ENCODE measurements at regions not wholly inside any gene's neighbourhood (a gene's known extent, or its start where the extent isn't known, plus 50 kb on each side); places are given as distances from the start of the nearest gene placed in this dataset.

DNA sequence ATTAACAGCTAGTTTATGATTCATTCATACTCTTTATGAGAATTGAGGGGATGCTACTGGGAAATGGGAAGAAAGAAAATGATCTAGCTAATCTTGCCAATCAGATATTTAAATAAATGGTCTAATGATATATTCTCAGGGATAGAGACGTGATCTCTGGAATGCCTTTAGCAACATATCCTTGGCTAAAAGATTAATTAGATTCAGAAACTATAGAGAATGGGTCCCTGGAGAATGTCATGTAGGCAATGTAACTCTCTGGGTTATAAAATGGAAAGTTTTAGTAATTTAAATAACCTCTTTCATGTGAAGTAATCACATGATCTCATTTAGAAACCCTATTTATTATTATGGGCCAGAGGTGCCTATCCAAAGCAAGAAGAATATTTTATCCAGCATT lies 771.0 kb upstream of the CDH2 start:
- CTCF ChIA-PET = no interaction called here
- no peaks in the 10 kb centered on the region for H3K36me3 Mint-ChIP-seq
- H3K36me3 ChIP-seq (ENCODE audit: control insufficient read depth in 2 of 3, insufficient read depth in 3 of 3, low read length in 3 of 3) = no peaks in the 10 kb centered on the region
- H3K27ac ChIP-seq (ENCODE audit: low read depth, low read length) = no peak overlapping the region
- DNase-seq (no peak), ATAC-seq (no peak)
- H3K9me3 Mint-ChIP-seq = peaks cover 4 to 27% (median 8%) of the 10 kb centered on the region in 11 donors
- H3K4me3 Mint-ChIP-seq = no peak overlapping the region
- no peaks in the 10 kb centered on the region for H3K4me1 Mint-ChIP-seq
- POLR2A ChIA-PET = no interaction called here
- H3K27me3 ChIP-seq (ENCODE audit: control insufficient read depth in 2 of 2, insufficient read depth in 2 of 2, low read length in 2 of 2) = no peaks in the 10 kb centered on the region
- no peaks in the 10 kb centered on the region for H3K4me1 ChIP-seq (ENCODE audit: control insufficient read depth in 2 of 2, insufficient read depth in 2 of 2, low read length in 2 of 2)
- no peak overlapping the region for H3K4me3 ChIP-seq (ENCODE audit: low read length)
- H3K9me3 ChIP-seq (ENCODE audit: control insufficient read depth in 2 of 3, low read length in 3 of 3) = peaks cover 0 to 9% (median 0%) of the 10 kb centered on the region in 3 experiments
- intact Hi-C loops (cut with micrococcal nuclease) = loop anchor here (10.0 kb wide), 1 partner anchor 57 kb away; no protein-coding TSS in a partner anchor
- H3K27me3 Mint-ChIP-seq = no peaks in the 10 kb centered on the region
- H3K27ac Mint-ChIP-seq = no peak overlapping the region

DNA sequence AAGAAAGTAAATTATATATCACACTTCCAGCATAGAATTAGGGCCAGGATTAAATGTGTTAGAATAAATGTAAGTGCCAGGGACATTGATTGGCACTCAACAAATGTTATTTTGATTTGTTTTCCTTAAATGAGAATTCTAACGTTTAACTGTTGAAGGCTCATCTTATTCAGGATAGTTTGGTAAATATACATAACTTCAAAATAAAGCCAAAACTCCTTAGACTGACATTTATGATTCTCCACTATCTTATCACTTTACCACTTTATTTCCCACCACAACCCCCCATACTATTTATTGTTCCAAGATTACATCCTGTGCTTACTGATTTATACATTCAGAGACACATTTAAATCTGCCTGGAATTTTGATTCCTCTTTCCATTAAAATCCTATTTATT lies 769.5 kb upstream of the CDH2 start:
- Histone ChIP-seq H3K27ac (ENCODE audit: low read depth, low read length) (no peak overlapping the region), H3K36me3 (ENCODE audit: control insufficient read depth in 2 of 3, insufficient read depth in 3 of 3, low read length in 3 of 3) (no peaks in the 10 kb centered on the region), H3K9me3 (ENCODE audit: control insufficient read depth in 2 of 3, low read length in 3 of 3) (no peaks in the 10 kb centered on the region), H3K4me1 (ENCODE audit: control insufficient read depth in 2 of 2, insufficient read depth in 2 of 2, low read length in 2 of 2) (no peaks in the 10 kb centered on the region), H3K4me3 (ENCODE audit: low read length) (no peak overlapping the region), H3K27me3 (ENCODE audit: control insufficient read depth in 2 of 2, insufficient read depth in 2 of 2, low read length in 2 of 2) (no peaks in the 10 kb centered on the region)
- Mint-ChIP-seq H3K9me3 (peaks cover 2 to 18% (median 7%) of the 10 kb centered on the region in 11 donors), H3K27ac (no peak overlapping the region), H3K36me3 (no peaks in the 10 kb centered on the region), H3K4me3 (no peak overlapping the region), H3K27me3 (no peaks in the 10 kb centered on the region), H3K4me1 (no peaks in the 10 kb centered on the region)
- ChIA-PET POLR2A (no interaction called here), CTCF (no interaction called here)
- intact Hi-C loops (cut with micrococcal nuclease) = loop anchor here (10.0 kb wide), 1 partner anchor 58 kb away; no protein-coding TSS in a partner anchor
- ATAC-seq = no peak
- no peak for DNase-seq

DNA sequence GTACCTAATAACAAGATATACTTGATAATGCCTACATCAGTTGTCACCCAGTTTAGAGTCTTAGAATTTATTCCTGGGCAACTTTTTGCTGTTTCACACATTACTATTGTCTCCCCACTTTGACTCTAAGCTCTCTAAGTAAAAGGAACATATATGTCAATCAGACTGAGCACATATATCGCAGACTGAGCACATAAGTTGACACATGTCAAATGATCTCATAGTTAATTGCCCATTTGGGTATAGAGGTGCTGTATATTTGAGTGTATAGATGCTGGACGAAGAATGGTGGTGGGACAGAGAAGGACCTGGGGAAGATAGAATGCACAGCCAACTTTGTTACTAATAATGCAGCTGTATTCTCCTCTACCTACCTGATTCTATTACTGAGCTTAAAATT lies 746.0 kb upstream of the CDH2 start:
- Mint-ChIP-seq H3K27ac (no peak overlapping the region), H3K4me1 (no peaks in the 10 kb centered on the region), H3K4me3 (no peak overlapping the region), H3K36me3 (no peaks in the 10 kb centered on the region), H3K27me3 (no peaks in the 10 kb centered on the region), H3K9me3 (peaks cover 0 to 12% (median 3%) of the 10 kb centered on the region in 11 donors)
- Histone ChIP-seq H3K4me3 (ENCODE audit: low read length) (no peak overlapping the region), H3K4me1 (ENCODE audit: control insufficient read depth in 2 of 2, insufficient read depth in 2 of 2, low read length in 2 of 2) (no peaks in the 10 kb centered on the region), H3K36me3 (ENCODE audit: control insufficient read depth in 2 of 3, insufficient read depth in 3 of 3, low read length in 3 of 3) (no peaks in the 10 kb centered on the region), H3K27ac (ENCODE audit: low read depth, low read length) (no peak overlapping the region), H3K9me3 (ENCODE audit: control insufficient read depth in 2 of 3, low read length in 3 of 3) (no peaks in the 10 kb centered on the region), H3K27me3 (ENCODE audit: control insufficient read depth in 2 of 2, insufficient read depth in 2 of 2, low read length in 2 of 2) (no peaks in the 10 kb centered on the region)
- POLR2A ChIA-PET = no interaction called here
- CTCF ChIA-PET = no interaction called here
- ATAC-seq = no peak
- DNase-seq = no peak
- intact Hi-C loops (cut with micrococcal nuclease) = no loop called here

DNA sequence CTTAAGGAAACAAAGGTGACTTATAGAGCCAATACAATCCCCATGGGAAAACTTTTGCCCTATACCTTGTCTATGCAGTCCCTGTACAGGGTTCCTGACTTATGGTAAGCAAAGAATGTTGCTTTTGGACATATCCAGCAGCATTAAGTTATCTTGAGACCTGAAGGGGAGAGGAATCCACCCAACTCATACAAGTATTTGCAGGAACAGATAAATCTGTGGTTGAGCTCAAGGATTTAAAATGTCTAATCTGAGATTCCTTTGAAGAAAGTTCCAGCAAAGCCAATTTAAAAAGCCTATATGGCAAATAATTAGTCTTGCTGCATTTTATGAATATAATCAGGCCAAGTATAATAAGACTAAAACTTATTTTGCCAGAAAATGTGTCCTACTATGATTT lies 739.5 kb upstream of the CDH2 start:
- H3K36me3 Mint-ChIP-seq = peaks cover 0 to 4% (median 0%) of the 10 kb centered on the region in 5 donors
- Histone ChIP-seq H3K36me3 (ENCODE audit: control insufficient read depth in 2 of 3, insufficient read depth in 3 of 3, low read length in 3 of 3) (no peaks in the 10 kb centered on the region), H3K4me1 (ENCODE audit: control insufficient read depth in 2 of 2, insufficient read depth in 2 of 2, low read length in 2 of 2) (no peaks in the 10 kb centered on the region), H3K9me3 (ENCODE audit: control insufficient read depth in 2 of 3, low read length in 3 of 3) (peaks cover 0 to 3% (median 0%) of the 10 kb centered on the region in 3 experiments), H3K27me3 (ENCODE audit: control insufficient read depth in 2 of 2, insufficient read depth in 2 of 2, low read length in 2 of 2) (no peaks in the 10 kb centered on the region), H3K4me3 (ENCODE audit: low read length) (no peak overlapping the region), H3K27ac (ENCODE audit: low read depth, low read length) (no peak overlapping the region)
- DNase-seq (no peak), ATAC-seq (no peak)
- ChIA-PET POLR2A (no interaction called here), CTCF (no interaction called here)
- no peaks in the 10 kb centered on the region for H3K27me3 Mint-ChIP-seq
- H3K27ac Mint-ChIP-seq = no peak overlapping the region
- no peak overlapping the region for H3K4me3 Mint-ChIP-seq
- intact Hi-C loops (cut with micrococcal nuclease) = no loop called here
- H3K9me3 Mint-ChIP-seq = peaks cover 5 to 21% (median 10%) of the 10 kb centered on the region in 11 donors
- peaks cover 0 to 1% (median 0%) of the 10 kb centered on the region in 7 donors for H3K4me1 Mint-ChIP-seq

DNA sequence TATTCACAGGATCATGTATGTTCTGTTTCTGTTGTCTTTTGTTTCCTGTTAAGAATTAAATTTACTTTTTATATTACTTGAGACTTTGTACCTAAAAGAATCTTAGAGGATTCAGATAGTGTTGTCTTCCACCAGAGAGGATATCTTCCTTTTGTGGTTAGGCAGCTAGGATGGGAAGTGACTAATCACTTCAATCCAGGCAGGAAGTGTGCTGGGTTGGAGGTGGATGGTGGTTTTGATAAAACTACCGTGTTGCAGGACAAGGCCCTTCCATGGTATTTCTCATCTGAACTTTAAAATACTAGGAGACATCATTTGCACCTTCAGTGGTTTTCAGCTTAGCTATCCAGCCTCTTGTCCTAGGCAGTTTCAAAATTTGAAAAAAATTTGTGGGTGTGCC lies 728.6 kb upstream of the CDH2 start:
- Histone ChIP-seq H3K4me1 (ENCODE audit: control insufficient read depth in 2 of 2, insufficient read depth in 2 of 2, low read length in 2 of 2) (no peaks in the 10 kb centered on the region), H3K4me3 (ENCODE audit: low read length) (no peak overlapping the region), H3K9me3 (ENCODE audit: control insufficient read depth in 2 of 3, low read length in 3 of 3) (no peaks in the 10 kb centered on the region), H3K27ac (ENCODE audit: low read depth, low read length) (no peak overlapping the region), H3K36me3 (ENCODE audit: control insufficient read depth in 2 of 3, insufficient read depth in 3 of 3, low read length in 3 of 3) (no peaks in the 10 kb centered on the region), H3K27me3 (ENCODE audit: control insufficient read depth in 2 of 2, insufficient read depth in 2 of 2, low read length in 2 of 2) (no peaks in the 10 kb centered on the region)
- intact Hi-C loops (cut with micrococcal nuclease) = no loop called here
- Mint-ChIP-seq H3K4me3 (no peak overlapping the region), H3K9me3 (peaks cover 2 to 20% (median 6%) of the 10 kb centered on the region in 11 donors), H3K4me1 (no peaks in the 10 kb centered on the region), H3K27me3 (no peaks in the 10 kb centered on the region), H3K36me3 (no peaks in the 10 kb centered on the region), H3K27ac (no peak overlapping the region)
- DNase-seq (no peak), ATAC-seq (no peak)
- CTCF ChIA-PET = no interaction called here
- POLR2A ChIA-PET = no interaction called here

DNA sequence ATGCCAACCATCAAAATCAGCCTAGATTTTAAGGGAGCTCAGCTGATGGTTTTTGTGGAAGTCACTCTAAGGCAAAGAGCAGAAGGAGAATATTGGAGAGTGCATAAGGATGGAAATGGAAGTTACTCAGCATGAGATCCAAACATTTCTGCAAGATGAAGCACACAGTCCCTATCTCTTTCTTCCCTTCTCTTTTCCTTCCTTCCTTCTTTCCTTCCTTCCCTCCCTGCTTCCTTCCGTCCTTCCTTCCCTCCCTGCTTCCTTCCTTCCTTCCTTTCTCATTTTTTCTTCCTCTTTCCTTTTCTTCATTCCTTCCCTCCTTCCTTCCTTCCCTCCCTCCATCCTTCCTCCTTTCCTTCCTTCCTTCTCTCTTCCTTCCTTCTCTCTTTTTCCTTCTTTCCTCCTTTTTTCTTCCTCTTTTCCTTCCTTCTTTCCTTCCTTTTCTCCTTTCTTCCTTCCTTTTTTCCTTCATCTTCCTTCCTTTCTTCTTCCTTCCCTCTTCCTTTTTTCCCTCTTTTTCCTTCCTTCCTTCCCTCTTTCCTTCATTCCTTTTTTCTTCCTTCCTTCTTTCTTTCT lies 727.9 kb upstream of the CDH2 start:
- Mint-ChIP-seq H3K9me3 (peaks cover 0 to 20% (median 6%) of the 10 kb centered on the region in 11 donors), H3K4me3 (no peak overlapping the region), H3K4me1 (no peaks in the 10 kb centered on the region), H3K27me3 (no peaks in the 10 kb centered on the region), H3K27ac (no peak overlapping the region), H3K36me3 (no peaks in the 10 kb centered on the region)
- no peaks in the 10 kb centered on the region for H3K9me3 ChIP-seq (ENCODE audit: control insufficient read depth in 2 of 3, low read length in 3 of 3)
- DNase-seq (no peak), ATAC-seq (no peak)
- no peak overlapping the region for H3K27ac ChIP-seq (ENCODE audit: low read depth, low read length)
- intact Hi-C loops (cut with micrococcal nuclease) = no loop called here
- no peaks in the 10 kb centered on the region for H3K36me3 ChIP-seq (ENCODE audit: control insufficient read depth in 2 of 3, insufficient read depth in 3 of 3, low read length in 3 of 3)
- ChIA-PET CTCF (no interaction called here), POLR2A (no interaction called here)
- no peak overlapping the region for H3K4me3 ChIP-seq (ENCODE audit: low read length)
- H3K27me3 ChIP-seq (ENCODE audit: control insufficient read depth in 2 of 2, insufficient read depth in 2 of 2, low read length in 2 of 2) = no peaks in the 10 kb centered on the region
- H3K4me1 ChIP-seq (ENCODE audit: control insufficient read depth in 2 of 2, insufficient read depth in 2 of 2, low read length in 2 of 2) = no peaks in the 10 kb centered on the region

DNA sequence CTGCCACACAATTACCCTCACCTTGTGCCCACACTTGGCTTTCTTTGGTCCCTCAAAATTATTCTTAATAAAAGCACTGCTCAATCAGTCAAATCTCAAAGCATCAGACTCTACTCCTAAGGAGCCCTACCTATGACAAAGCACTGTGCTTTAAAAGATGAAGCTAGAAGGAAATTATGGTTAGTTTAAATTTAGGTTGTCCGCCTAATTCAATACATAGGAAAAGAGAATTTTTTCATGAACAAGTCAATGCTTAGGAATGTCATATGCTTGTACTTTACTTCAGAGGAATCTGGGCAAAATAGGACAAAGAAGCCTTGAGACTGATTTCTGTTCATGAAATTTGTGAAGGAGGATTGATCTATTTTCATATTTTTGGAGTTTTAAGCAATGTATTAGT lies 726.4 kb upstream of the CDH2 start:
- ChIA-PET POLR2A (no interaction called here), CTCF (no interaction called here)
- peaks cover 0 to 26% (median 8%) of the 10 kb centered on the region in 11 donors for H3K9me3 Mint-ChIP-seq
- DNase-seq = no peak
- no peaks in the 10 kb centered on the region for H3K27me3 ChIP-seq (ENCODE audit: control insufficient read depth in 2 of 2, insufficient read depth in 2 of 2, low read length in 2 of 2)
- H3K27ac ChIP-seq (ENCODE audit: low read depth, low read length) = no peak overlapping the region
- H3K4me3 ChIP-seq (ENCODE audit: low read length) = no peak overlapping the region
- no peaks in the 10 kb centered on the region for H3K4me1 Mint-ChIP-seq
- no peaks in the 10 kb centered on the region for H3K9me3 ChIP-seq (ENCODE audit: control insufficient read depth in 2 of 3, low read length in 3 of 3)
- no peaks in the 10 kb centered on the region for H3K27me3 Mint-ChIP-seq
- ATAC-seq = no peak
- no peaks in the 10 kb centered on the region for H3K4me1 ChIP-seq (ENCODE audit: control insufficient read depth in 2 of 2, insufficient read depth in 2 of 2, low read length in 2 of 2)
- no peaks in the 10 kb centered on the region for H3K36me3 Mint-ChIP-seq
- H3K4me3 Mint-ChIP-seq = no peak overlapping the region
- intact Hi-C loops (cut with micrococcal nuclease) = no loop called here
- H3K27ac Mint-ChIP-seq = no peak overlapping the region
- no peaks in the 10 kb centered on the region for H3K36me3 ChIP-seq (ENCODE audit: control insufficient read depth in 2 of 3, insufficient read depth in 3 of 3, low read length in 3 of 3)

Measured in naive thymus-derived CD4-positive, alpha-beta T cell (primary cell).